Naive thymus-derived CD8-positive, alpha-beta T cell (primary cell): ENCODE measurements at regions not wholly inside any gene's neighbourhood (a gene's known extent, or its start where the extent isn't known, plus 50 kb on each side); places are given as distances from the start of the nearest gene placed in this dataset.

Source experiments
- ATAC-seq, 2 donors: fragments of 150-1000 bp; cut with Tn5 transposase in 1 of 2; sonication (Bioruptor Pico), chemical (Tn5 transposase) in 1 of 2; 1 replicate in 1 of 2; 2 replicates in 1 of 2; pipeline ENCODE4 v1.10.0; 2021; ENCODE audit warnings: mild to moderate bottlenecking in 2 of 2, moderate library complexity in 2 of 2
- POLR2A ChIA-PET: fragments of 350-600 bp; sonication (Branson Sonifier 250); formaldehyde crosslinking; loops from one replicate; lab custom pipeline; 2021; ENCODE audit warnings: antibody characterized with exemption; lab: Charles Lee
- DNase-seq, 10 donors: peaks; one replicate each; pipeline versions ENCODE4 v3.0.0 to v3.0.0-alpha.2; 2020 to 2022
- H3K27ac Mint-ChIP-seq, 10 donors: one replicate each; pipeline ENCODE4 v1.8.0; 2020 to 2022; ENCODE audit warnings: mild to moderate bottlenecking in 10 of 10, mixed read lengths in 10 of 10, moderate library complexity in 4 of 10, inconsistent platforms in 1 of 10
- H3K27me3 Mint-ChIP-seq, 5 donors: one replicate each; pipeline ENCODE4 v1.8.0; 2021 to 2022; ENCODE audit warnings: mixed read lengths in 5 of 5
- H3K36me3 Mint-ChIP-seq, 3 donors: one replicate each; pipeline ENCODE4 v1.8.0; 2020 to 2022; ENCODE audit warnings: mixed read lengths in 3 of 3, mild to moderate bottlenecking in 2 of 3, inconsistent platforms in 1 of 3
- H3K4me1 Mint-ChIP-seq, 4 donors: one replicate each; pipeline ENCODE4 v1.8.0; 2021 to 2022; ENCODE audit warnings: mixed read lengths in 4 of 4
- H3K4me3 Mint-ChIP-seq, 10 donors: one replicate each; pipeline ENCODE4 v1.8.0; 2020 to 2022; ENCODE audit warnings: mild to moderate bottlenecking in 10 of 10, mixed read lengths in 10 of 10, moderate library complexity in 6 of 10, inconsistent platforms in 1 of 10
- H3K9me3 Mint-ChIP-seq, 9 donors: one replicate each; pipeline ENCODE4 v1.8.0; 2020 to 2022; ENCODE audit warnings: mixed read lengths in 9 of 9, mild to moderate bottlenecking in 3 of 9, inconsistent platforms in 1 of 9, moderate library complexity in 1 of 9

- DNase-seq: no peak
- Mint-ChIP-seq H3K9me3 (peaks cover 5 to 25% (median 14%) of the 10 kb centered on the region in 9 donors), H3K4me3 (no peak overlapping the region), H3K27ac (no peak overlapping the region), H3K36me3 (peaks cover 0 to 16% (median 16%) of the 10 kb centered on the region in 3 donors), H3K27me3 (peaks cover 0 to 4% (median 0%) of the 10 kb centered on the region in 5 donors), H3K4me1 (peaks cover 8 to 18% (median 13%) of the 10 kb centered on the region in 4 donors)
- ATAC-seq: no peak
- POLR2A ChIA-PET: interaction anchor here (0.6 to 1.9 kb wide), 2 partner anchors 34 to 667 kb away, joined by 3 to 4 read pairs; no protein-coding TSS in a partner anchor
Observed at GRCh38 chr14:97912217-97912616, 1115.0 kb downstream of the VRK1 start.

- Mint-ChIP-seq H3K36me3 (peaks cover 0 to 1% (median 0%) of the 10 kb centered on the region in 3 donors), H3K9me3 (peaks cover 0 to 2% (median 0%) of the 10 kb centered on the region in 9 donors), H3K4me3 (no peak overlapping the region), H3K4me1 (peaks cover 13 to 27% (median 20%) of the 10 kb centered on the region in 4 donors), H3K27ac (peak overlapping the region in 4 of 10 donors; percentile 14 to 93 (median 36)), H3K27me3 (peaks cover 0 to 4% (median 0%) of the 10 kb centered on the region in 5 donors)
- DNase-seq (no peak), ATAC-seq (no peak)
- POLR2A ChIA-PET: no interaction called here
Observed at GRCh38 chr14:97916100-97916499, 1118.9 kb downstream of the VRK1 start.

GRCh38 chr14:97916669-97917568 is 1119.7 kb downstream of the VRK1 start:
- H3K27me3 Mint-ChIP-seq: peaks cover 0 to 4% (median 0%) of the 10 kb centered on the region in 5 donors
- DNase-seq (peak in 2 of 10 donors; percentile 10 to 16), ATAC-seq (peak; percentile 33)
- H3K36me3 Mint-ChIP-seq: peaks cover 0 to 1% (median 0%) of the 10 kb centered on the region in 3 donors
- peak overlapping the region in 8 of 10 donors; percentile 37 to 85 (median 68) for H3K27ac Mint-ChIP-seq
- POLR2A ChIA-PET: interaction anchor here (0.6 to 1.3 kb wide), 4 partner anchors 12 to 191 kb away, joined by 3 to 4 read pairs (median 3); no protein-coding TSS in a partner anchor
- no peaks in the 10 kb centered on the region for H3K9me3 Mint-ChIP-seq
- peak overlapping the region in 7 of 10 donors; percentile 31 to 75 (median 35) for H3K4me3 Mint-ChIP-seq
- peaks cover 14 to 30% (median 22%) of the 10 kb centered on the region in 4 donors for H3K4me1 Mint-ChIP-seq

- Mint-ChIP-seq H3K36me3 (peaks cover 0 to 3% (median 0%) of the 10 kb centered on the region in 3 donors), H3K27me3 (no peaks in the 10 kb centered on the region), H3K27ac (peak overlapping the region in 1 of 10 donors; percentile 66), H3K4me3 (no peak overlapping the region), H3K4me1 (peaks cover 14 to 37% (median 26%) of the 10 kb centered on the region in 4 donors), H3K9me3 (peaks cover 0 to 3% (median 0%) of the 10 kb centered on the region in 9 donors)
- ATAC-seq: no peak
- DNase-seq: no peak
- POLR2A ChIA-PET: interaction anchor here (0.5 kb wide), 1 partner anchor 272 kb away, joined by 3 read pairs; no protein-coding TSS in a partner anchor
Observed at GRCh38 chr14:97920201-97920600, 1123.0 kb downstream of the VRK1 start.

GRCh38 chr14:97921296-97921695 is 1124.1 kb downstream of the VRK1 start:
- H3K36me3 Mint-ChIP-seq: peaks cover 2 to 10% (median 5%) of the 10 kb centered on the region in 3 donors
- ATAC-seq (no peak), DNase-seq (no peak)
- peaks cover 0 to 8% (median 0%) of the 10 kb centered on the region in 9 donors for H3K9me3 Mint-ChIP-seq
- POLR2A ChIA-PET: no interaction called here
- H3K4me3 Mint-ChIP-seq: no peak overlapping the region
- H3K4me1 Mint-ChIP-seq: peaks cover 14 to 31% (median 24%) of the 10 kb centered on the region in 4 donors
- H3K27ac Mint-ChIP-seq: peak overlapping the region in 1 of 10 donors; percentile 66
- no peaks in the 10 kb centered on the region for H3K27me3 Mint-ChIP-seq

GRCh38 chr14:97924922-97925613 is 1127.9 kb downstream of the VRK1 start:
- Mint-ChIP-seq H3K36me3 (peaks cover 4 to 10% (median 6%) of the 10 kb centered on the region in 3 donors), H3K4me1 (peaks cover 0 to 15% (median 12%) of the 10 kb centered on the region in 4 donors), H3K4me3 (peak overlapping the region in 1 of 10 donors; percentile 42), H3K27ac (peak overlapping the region in 7 of 10 donors; percentile 0 to 84 (median 41)), H3K9me3 (peaks cover 0 to 12% (median 0%) of the 10 kb centered on the region in 9 donors), H3K27me3 (no peaks in the 10 kb centered on the region)
- POLR2A ChIA-PET: interaction anchor here (0.6 kb wide), 1 partner anchor 20 kb away, joined by 4 read pairs; no protein-coding TSS in a partner anchor
- ATAC-seq (no peak), DNase-seq (no peak)

- H3K36me3 Mint-ChIP-seq: peaks cover 20 to 38% (median 22%) of the 10 kb centered on the region in 3 donors
- peaks cover 6 to 33% (median 23%) of the 10 kb centered on the region in 4 donors for H3K4me1 Mint-ChIP-seq
- POLR2A ChIA-PET: no interaction called here
- ATAC-seq: no peak
- DNase-seq: no peak
- H3K27ac Mint-ChIP-seq: peak overlapping the region in 4 of 10 donors; percentile 8 to 63 (median 44)
- H3K9me3 Mint-ChIP-seq: peaks cover 0 to 21% (median 0%) of the 10 kb centered on the region in 9 donors
- no peaks in the 10 kb centered on the region for H3K27me3 Mint-ChIP-seq
- H3K4me3 Mint-ChIP-seq: no peak overlapping the region
Observed at GRCh38 chr14:97930166-97930565, 1133.0 kb downstream of the VRK1 start.

GRCh38 chr14:97931273-97931672 is 1134.1 kb downstream of the VRK1 start:
- Mint-ChIP-seq H3K27ac (peak overlapping the region in 9 of 10 donors; percentile 7 to 83 (median 63)), H3K4me1 (peaks cover 6 to 33% (median 22%) of the 10 kb centered on the region in 4 donors), H3K4me3 (peak overlapping the region in 1 of 10 donors; percentile 39), H3K27me3 (no peaks in the 10 kb centered on the region), H3K36me3 (peaks cover 19 to 31% (median 19%) of the 10 kb centered on the region in 3 donors), H3K9me3 (peaks cover 0 to 13% (median 0%) of the 10 kb centered on the region in 9 donors)
- ATAC-seq (no peak), DNase-seq (no peak)
- POLR2A ChIA-PET: interaction anchor here (0.7 kb wide), 1 partner anchor 91 kb away, joined by 4 read pairs; no protein-coding TSS in a partner anchor

GRCh38 chr14:97942921-97943320 is 1145.7 kb downstream of the VRK1 start:
- POLR2A ChIA-PET: no interaction called here
- Mint-ChIP-seq H3K4me3 (no peak overlapping the region), H3K36me3 (peaks cover 13 to 68% (median 43%) of the 10 kb centered on the region in 3 donors), H3K4me1 (peaks cover 4 to 39% (median 32%) of the 10 kb centered on the region in 4 donors), H3K9me3 (peaks cover 0 to 15% (median 3%) of the 10 kb centered on the region in 9 donors), H3K27ac (peak overlapping the region in 2 of 10 donors; percentile 40 to 55), H3K27me3 (no peaks in the 10 kb centered on the region)
- ATAC-seq: no peak
- no peak for DNase-seq

- no peak overlapping the region for H3K4me3 Mint-ChIP-seq
- H3K9me3 Mint-ChIP-seq: peaks cover 0 to 11% (median 3%) of the 10 kb centered on the region in 9 donors
- POLR2A ChIA-PET: no interaction called here
- H3K36me3 Mint-ChIP-seq: peaks cover 13 to 67% (median 45%) of the 10 kb centered on the region in 3 donors
- peaks cover 4 to 42% (median 32%) of the 10 kb centered on the region in 4 donors for H3K4me1 Mint-ChIP-seq
- no peak for DNase-seq
- no peak for ATAC-seq
- no peaks in the 10 kb centered on the region for H3K27me3 Mint-ChIP-seq
- peak overlapping the region in 2 of 10 donors; percentile 20 to 53 for H3K27ac Mint-ChIP-seq
Observed at GRCh38 chr14:97943619-97944018, 1146.4 kb downstream of the VRK1 start.

GRCh38 chr14:97944380-97944779 is 1147.2 kb downstream of the VRK1 start:
- ATAC-seq (no peak), DNase-seq (no peak)
- peaks cover 0 to 6% (median 3%) of the 10 kb centered on the region in 9 donors for H3K9me3 Mint-ChIP-seq
- H3K27ac Mint-ChIP-seq: peak overlapping the region in 2 of 10 donors; percentile 3 to 9
- H3K27me3 Mint-ChIP-seq: no peaks in the 10 kb centered on the region
- POLR2A ChIA-PET: interaction anchor here (0.6 to 1.0 kb wide), 3 partner anchors 12 to 536 kb away, joined by 3 read pairs; no protein-coding TSS in a partner anchor
- H3K36me3 Mint-ChIP-seq: peaks cover 11 to 70% (median 52%) of the 10 kb centered on the region in 3 donors
- H3K4me3 Mint-ChIP-seq: no peak overlapping the region
- peaks cover 4 to 41% (median 30%) of the 10 kb centered on the region in 4 donors for H3K4me1 Mint-ChIP-seq

- Mint-ChIP-seq H3K36me3 (peaks cover 5 to 73% (median 60%) of the 10 kb centered on the region in 3 donors), H3K4me1 (peaks cover 5 to 42% (median 27%) of the 10 kb centered on the region in 4 donors), H3K9me3 (peaks cover 0 to 6% (median 0%) of the 10 kb centered on the region in 9 donors), H3K27me3 (no peaks in the 10 kb centered on the region), H3K27ac (peak overlapping the region in 3 of 10 donors; percentile 54 to 68 (median 57)), H3K4me3 (no peak overlapping the region)
- ATAC-seq (no peak), DNase-seq (no peak)
- POLR2A ChIA-PET: no interaction called here
Observed at GRCh38 chr14:97945631-97946030, 1148.4 kb downstream of the VRK1 start.
